ENCODE measurements at regions not wholly inside any gene's neighbourhood (a gene's known extent, or its start where the extent isn't known, plus 50 kb on each side); places are given as distances from the start of the nearest gene placed in this dataset.

GRCh38 chr18:25455159-25455558 is 103.2 kb upstream of the ZNF521 start:
- H3K4me1 Mint-ChIP-seq (ENCODE audit: low read depth): no peaks in the 10 kb centered on the region

GRCh38 chr18:25454730-25455129 is 102.8 kb upstream of the ZNF521 start:
- Mint-ChIP-seq H3K27ac (no peak overlapping the region), H3K4me1 (ENCODE audit: low read depth) (no peaks in the 10 kb centered on the region), H3K27me3 (no peaks in the 10 kb centered on the region), H3K4me3 (no peak overlapping the region), H3K36me3 (ENCODE audit: low read depth) (no peaks in the 10 kb centered on the region), H3K9me3 (peaks cover 7% of the 10 kb centered on the region)
- no peak for DNase-seq

More at GRCh38 chr18:25455159-25455558, 103.2 kb upstream of the ZNF521 start:
- H3K4me3 Mint-ChIP-seq: no peak overlapping the region
- no peaks in the 10 kb centered on the region for H3K27me3 Mint-ChIP-seq
- no peak overlapping the region for H3K27ac Mint-ChIP-seq
- peaks cover 7% of the 10 kb centered on the region for H3K9me3 Mint-ChIP-seq
- no peaks in the 10 kb centered on the region for H3K36me3 Mint-ChIP-seq (ENCODE audit: low read depth)
- no peak for DNase-seq

GRCh38 chr18:25454270-25454659 is 102.3 kb upstream of the ZNF521 start:
- Mint-ChIP-seq H3K9me3 (peaks cover 7% of the 10 kb centered on the region), H3K4me3 (no peak overlapping the region), H3K27me3 (no peaks in the 10 kb centered on the region), H3K36me3 (ENCODE audit: low read depth) (no peaks in the 10 kb centered on the region), H3K27ac (no peak overlapping the region), H3K4me1 (ENCODE audit: low read depth) (no peaks in the 10 kb centered on the region)
- no peak for DNase-seq

- Mint-ChIP-seq H3K27ac (no peak overlapping the region), H3K27me3 (no peaks in the 10 kb centered on the region), H3K4me3 (no peak overlapping the region), H3K4me1 (ENCODE audit: low read depth) (no peaks in the 10 kb centered on the region), H3K9me3 (peaks cover 7% of the 10 kb centered on the region), H3K36me3 (ENCODE audit: low read depth) (no peaks in the 10 kb centered on the region)
- no peak for DNase-seq
These were observed 101.7 kb upstream of the ZNF521 start for GRCh38 chr18:25453556-25454269.

- no peaks in the 10 kb centered on the region for H3K36me3 Mint-ChIP-seq (ENCODE audit: low read depth)
- no peak overlapping the region for H3K27ac Mint-ChIP-seq
- H3K4me1 Mint-ChIP-seq (ENCODE audit: low read depth): no peaks in the 10 kb centered on the region
- DNase-seq: no peak
- peaks cover 7% of the 10 kb centered on the region for H3K9me3 Mint-ChIP-seq
- H3K4me3 Mint-ChIP-seq: no peak overlapping the region
- no peaks in the 10 kb centered on the region for H3K27me3 Mint-ChIP-seq
These were observed 99.2 kb upstream of the ZNF521 start for GRCh38 chr18:25451077-25451658.

GRCh38 chr18:25449046-25449445 is 97.1 kb upstream of the ZNF521 start:
- Mint-ChIP-seq H3K4me1 (ENCODE audit: low read depth) (no peaks in the 10 kb centered on the region), H3K36me3 (ENCODE audit: low read depth) (no peaks in the 10 kb centered on the region), H3K27ac (no peak overlapping the region), H3K9me3 (peaks cover 7% of the 10 kb centered on the region), H3K4me3 (no peak overlapping the region), H3K27me3 (no peaks in the 10 kb centered on the region)
- no peak for DNase-seq

- Mint-ChIP-seq H3K9me3 (peaks cover 7% of the 10 kb centered on the region), H3K4me1 (ENCODE audit: low read depth) (no peaks in the 10 kb centered on the region), H3K27me3 (no peaks in the 10 kb centered on the region), H3K4me3 (no peak overlapping the region), H3K27ac (no peak overlapping the region), H3K36me3 (ENCODE audit: low read depth) (no peaks in the 10 kb centered on the region)
- DNase-seq: no peak
These were observed 95.0 kb upstream of the ZNF521 start for GRCh38 chr18:25446972-25447371.

DNA sequence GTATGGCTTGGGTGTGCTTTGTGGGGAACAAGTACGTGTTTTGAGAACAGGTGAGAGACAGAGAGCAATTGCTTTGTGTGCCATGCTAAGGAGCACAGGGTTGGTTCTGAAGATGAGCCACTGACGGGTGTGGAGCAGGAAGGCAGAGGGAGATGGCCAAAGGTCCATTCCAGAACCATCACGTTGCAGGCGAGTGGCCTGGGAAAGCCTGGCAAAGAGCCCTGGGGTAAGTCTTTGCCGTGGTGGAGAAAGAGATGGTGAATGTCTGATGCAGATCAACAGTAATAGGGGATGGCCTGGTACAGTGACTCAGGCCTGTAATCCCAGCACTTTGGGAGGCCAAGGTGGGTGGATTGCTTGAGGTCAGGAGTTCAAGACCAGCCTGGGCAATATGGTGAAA is 93.5 kb upstream of the ZNF521 start:
- H3K4me3 Mint-ChIP-seq: no peak overlapping the region
- H3K36me3 Mint-ChIP-seq (ENCODE audit: low read depth): no peaks in the 10 kb centered on the region
- peaks cover 2% of the 10 kb centered on the region for H3K9me3 Mint-ChIP-seq
- H3K27ac Mint-ChIP-seq: no peak overlapping the region
- no peaks in the 10 kb centered on the region for H3K4me1 Mint-ChIP-seq (ENCODE audit: low read depth)
- no peaks in the 10 kb centered on the region for H3K27me3 Mint-ChIP-seq
- no peak for DNase-seq

DNA sequence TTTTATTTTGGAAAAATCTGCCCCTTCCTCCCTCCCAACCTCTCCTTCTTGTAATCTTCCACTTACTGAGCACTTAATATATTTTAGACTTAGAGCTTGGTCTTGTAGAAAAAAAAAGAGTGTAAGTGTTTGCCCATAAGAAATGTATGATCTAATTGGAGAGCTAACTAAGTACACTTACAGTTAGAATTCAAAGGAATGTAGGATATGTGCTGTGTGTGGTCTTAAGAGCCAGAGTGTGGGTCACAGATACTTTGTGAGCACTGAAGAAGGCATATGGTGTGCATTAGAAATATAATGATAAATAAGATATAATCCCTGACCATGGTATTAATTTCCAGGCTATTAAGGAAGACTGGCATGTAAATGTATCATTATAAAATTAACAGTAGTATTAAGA is 91.8 kb upstream of the ZNF521 start:
- Mint-ChIP-seq H3K27ac (no peak overlapping the region), H3K4me3 (no peak overlapping the region), H3K4me1 (ENCODE audit: low read depth) (no peaks in the 10 kb centered on the region), H3K36me3 (ENCODE audit: low read depth) (no peaks in the 10 kb centered on the region), H3K27me3 (no peaks in the 10 kb centered on the region), H3K9me3 (no peaks in the 10 kb centered on the region)
- no peak for DNase-seq

DNA sequence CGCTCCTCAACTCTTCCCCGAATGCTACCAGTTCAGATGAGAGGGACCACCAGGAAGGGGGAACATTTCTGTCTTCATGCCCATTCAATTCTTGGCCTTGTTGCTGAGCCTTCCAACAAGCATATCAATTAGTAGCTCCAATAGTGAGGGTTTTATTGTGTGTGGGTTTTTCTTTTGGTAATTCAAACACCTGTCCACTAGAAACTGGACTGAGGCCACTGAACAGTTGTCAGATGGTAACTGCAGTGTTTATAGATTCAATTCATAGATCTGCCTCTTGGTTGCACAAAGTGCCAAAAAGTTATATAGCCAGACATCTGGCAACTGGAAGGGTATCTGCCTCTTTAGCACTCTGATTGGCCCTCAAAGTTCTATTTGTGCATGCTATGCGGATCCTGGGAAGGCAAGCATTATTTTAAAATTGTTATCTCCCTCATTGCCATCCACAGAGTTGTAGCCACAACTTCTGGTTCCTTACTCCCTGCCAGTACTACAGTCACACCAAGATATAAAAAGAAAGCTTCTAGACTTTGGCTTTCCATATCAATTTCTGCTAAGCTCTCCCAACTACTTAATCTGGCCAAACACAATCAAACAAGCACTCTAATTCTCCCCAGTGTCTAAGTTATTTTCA is 83.3 kb upstream of the ZNF521 start:
- Mint-ChIP-seq H3K36me3 (ENCODE audit: low read depth) (no peaks in the 10 kb centered on the region), H3K4me3 (no peak overlapping the region), H3K4me1 (ENCODE audit: low read depth) (no peaks in the 10 kb centered on the region), H3K27ac (no peak overlapping the region), H3K27me3 (no peaks in the 10 kb centered on the region), H3K9me3 (no peaks in the 10 kb centered on the region)
- DNase-seq: no peak

- Mint-ChIP-seq H3K4me3 (no peak overlapping the region), H3K9me3 (no peaks in the 10 kb centered on the region), H3K27me3 (no peaks in the 10 kb centered on the region), H3K27ac (no peak overlapping the region), H3K4me1 (ENCODE audit: low read depth) (no peaks in the 10 kb centered on the region), H3K36me3 (ENCODE audit: low read depth) (no peaks in the 10 kb centered on the region)
- no peak for DNase-seq
These were observed 82.8 kb upstream of the ZNF521 start for GRCh38 chr18:25434745-25435144.

- no peaks in the 10 kb centered on the region for H3K36me3 Mint-ChIP-seq (ENCODE audit: low read depth)
- no peaks in the 10 kb centered on the region for H3K9me3 Mint-ChIP-seq
- no peak overlapping the region for H3K4me3 Mint-ChIP-seq
- DNase-seq: no peak
- no peak overlapping the region for H3K27ac Mint-ChIP-seq
- no peaks in the 10 kb centered on the region for H3K4me1 Mint-ChIP-seq (ENCODE audit: low read depth)
- H3K27me3 Mint-ChIP-seq: no peaks in the 10 kb centered on the region
These were observed 81.6 kb upstream of the ZNF521 start for GRCh38 chr18:25433590-25433989.

GRCh38 chr18:25425024-25425423 is 73.1 kb upstream of the ZNF521 start:
- Mint-ChIP-seq H3K9me3 (peaks cover 5% of the 10 kb centered on the region), H3K4me1 (ENCODE audit: low read depth) (no peaks in the 10 kb centered on the region), H3K27ac (no peak overlapping the region), H3K27me3 (peaks cover 2% of the 10 kb centered on the region), H3K36me3 (ENCODE audit: low read depth) (no peaks in the 10 kb centered on the region), H3K4me3 (no peak overlapping the region)
- DNase-seq: no peak

GRCh38 chr18:25423760-25424159 is 71.8 kb upstream of the ZNF521 start:
- no peak overlapping the region for H3K4me3 Mint-ChIP-seq
- peaks cover 5% of the 10 kb centered on the region for H3K9me3 Mint-ChIP-seq
- no peaks in the 10 kb centered on the region for H3K4me1 Mint-ChIP-seq (ENCODE audit: low read depth)
- H3K27ac Mint-ChIP-seq: no peak overlapping the region
- H3K36me3 Mint-ChIP-seq (ENCODE audit: low read depth): no peaks in the 10 kb centered on the region
- peaks cover 2% of the 10 kb centered on the region for H3K27me3 Mint-ChIP-seq
- no peak for DNase-seq

DNA sequence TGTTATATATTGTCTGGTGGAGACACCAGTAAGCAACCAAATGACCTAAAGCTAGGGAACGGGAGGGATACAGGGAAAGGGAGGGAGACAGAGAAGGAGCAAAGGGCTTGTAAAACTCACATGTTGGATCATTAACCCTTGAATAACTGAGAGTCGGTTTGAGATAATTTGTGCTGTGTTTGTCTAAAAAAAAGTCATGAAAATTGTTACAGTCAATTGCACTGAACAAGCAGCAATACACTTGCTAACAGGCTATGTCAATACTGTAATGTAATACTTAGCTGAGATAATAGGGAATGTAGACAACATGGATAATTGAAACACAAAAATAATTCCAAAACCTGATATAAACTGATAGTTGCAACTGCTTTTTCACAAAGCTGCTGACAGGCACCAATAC is 71.3 kb upstream of the ZNF521 start:
- Mint-ChIP-seq H3K9me3 (peaks cover 5% of the 10 kb centered on the region), H3K27me3 (peaks cover 3% of the 10 kb centered on the region), H3K4me3 (no peak overlapping the region), H3K4me1 (ENCODE audit: low read depth) (no peaks in the 10 kb centered on the region), H3K36me3 (ENCODE audit: low read depth) (no peaks in the 10 kb centered on the region), H3K27ac (no peak overlapping the region)
- no peak for DNase-seq

Data from activated T-cell treated with anti-CD3 and anti-CD28 coated beads, Interleukin-2, amount 50 U/mL, for 24 hours (primary cell).